NCI-H774 (cell line): ENCODE measurements at regions not wholly inside any gene's neighbourhood (a gene's known extent, or its start where the extent isn't known, plus 50 kb on each side); places are given as distances from the start of the nearest gene placed in this dataset.

Experiments
- DNase-seq: peaks from one replicate; lab custom pipeline; 2025; lab: John Stamatoyannopoulos, UW

GRCh38 chrX:39633293-39633692 is 464.5 kb downstream of the BCOR start:
- DNase-seq, result no peak

GRCh38 chrX:39636481-39636880 is 461.3 kb downstream of the BCOR start:
- DNase-seq, result no peak

GRCh38 chrX:39638526-39638925 is 459.2 kb downstream of the BCOR start:
- no peak for DNase-seq

GRCh38 chrX:39639871-39640270 is 457.9 kb downstream of the BCOR start:
- no peak for DNase-seq

GRCh38 chrX:39640866-39641265 is 456.9 kb downstream of the BCOR start:
- no peak for DNase-seq

DNA sequence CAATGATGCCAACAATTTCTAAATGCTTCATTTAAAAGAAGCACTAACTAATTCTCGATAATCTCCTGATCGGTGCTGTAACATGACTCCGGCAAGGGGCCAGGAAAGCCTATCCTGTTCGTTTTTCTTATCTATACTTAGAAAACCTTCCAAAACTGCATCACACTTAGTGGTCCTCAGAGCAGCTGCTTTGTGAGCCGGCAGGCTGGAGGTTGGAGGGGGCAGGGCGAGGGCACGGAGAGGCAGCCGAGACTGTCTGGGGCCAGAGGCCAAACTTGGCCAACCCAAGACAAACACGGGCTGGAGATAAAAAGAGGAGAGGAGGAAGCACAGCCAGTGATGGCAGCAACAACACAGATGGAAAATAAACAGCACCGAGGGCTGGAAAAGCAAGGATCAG is 455.7 kb downstream of the BCOR start:
- DNase-seq, result no peak

GRCh38 chrX:39643550-39643949 is 454.2 kb downstream of the BCOR start:
- DNase-seq, result no peak

- DNase-seq, result no peak
These were observed 452.4 kb downstream of the BCOR start for GRCh38 chrX:39645178-39645895.

GRCh38 chrX:39648548-39649254 is 449.1 kb downstream of the BCOR start:
- no peak for DNase-seq

DNA sequence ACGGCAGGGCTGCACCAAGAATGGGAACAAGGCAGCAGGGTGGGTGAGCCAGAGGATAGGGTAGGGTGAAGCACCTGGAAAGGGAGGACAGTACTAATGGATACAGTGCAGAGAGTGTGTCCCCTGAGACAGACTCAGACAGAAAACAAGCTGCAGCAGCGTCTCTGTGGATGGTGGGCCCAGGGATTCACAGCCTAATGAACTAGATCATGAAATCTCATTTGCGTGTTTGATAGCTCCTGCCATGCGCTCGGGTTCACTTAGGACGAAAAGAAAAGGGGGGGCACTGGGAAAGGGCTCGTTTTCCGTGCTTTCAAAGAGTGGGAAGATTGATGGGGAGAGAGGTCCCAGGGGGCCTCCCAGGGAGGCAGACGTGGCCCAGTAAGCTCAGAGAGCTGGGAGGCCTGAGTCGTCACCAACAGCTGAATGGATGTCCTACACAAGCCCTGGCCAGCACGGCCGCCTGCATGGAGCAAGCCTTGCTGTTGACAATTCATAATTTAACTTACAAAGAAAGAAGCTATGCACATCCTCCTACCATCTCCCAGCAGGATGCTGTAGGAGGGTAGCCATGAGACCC is 446.9 kb downstream of the BCOR start:
- no peak for DNase-seq

DNA sequence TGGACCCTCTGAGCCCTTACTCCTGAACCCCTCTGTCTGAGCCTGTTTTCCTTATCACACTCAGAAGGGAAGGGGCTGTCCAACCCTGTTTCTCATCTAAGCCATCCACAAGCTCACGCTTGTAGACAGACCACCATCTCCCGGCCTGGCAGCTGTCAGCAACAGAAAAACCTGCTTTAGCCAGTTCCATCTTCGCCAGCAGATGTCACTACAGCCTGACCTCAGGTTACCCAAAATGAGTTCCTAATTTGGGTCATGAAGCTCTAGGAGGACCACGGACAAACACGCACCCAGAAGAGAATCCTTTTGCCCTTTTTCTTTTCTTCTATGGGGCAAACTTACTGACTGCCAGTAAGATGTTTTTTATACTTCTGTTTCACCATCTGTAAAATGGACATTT is 445.4 kb downstream of the BCOR start:
- DNase-seq, result no peak

GRCh38 chrX:39653691-39654090 is 444.1 kb downstream of the BCOR start:
- no peak for DNase-seq

DNA sequence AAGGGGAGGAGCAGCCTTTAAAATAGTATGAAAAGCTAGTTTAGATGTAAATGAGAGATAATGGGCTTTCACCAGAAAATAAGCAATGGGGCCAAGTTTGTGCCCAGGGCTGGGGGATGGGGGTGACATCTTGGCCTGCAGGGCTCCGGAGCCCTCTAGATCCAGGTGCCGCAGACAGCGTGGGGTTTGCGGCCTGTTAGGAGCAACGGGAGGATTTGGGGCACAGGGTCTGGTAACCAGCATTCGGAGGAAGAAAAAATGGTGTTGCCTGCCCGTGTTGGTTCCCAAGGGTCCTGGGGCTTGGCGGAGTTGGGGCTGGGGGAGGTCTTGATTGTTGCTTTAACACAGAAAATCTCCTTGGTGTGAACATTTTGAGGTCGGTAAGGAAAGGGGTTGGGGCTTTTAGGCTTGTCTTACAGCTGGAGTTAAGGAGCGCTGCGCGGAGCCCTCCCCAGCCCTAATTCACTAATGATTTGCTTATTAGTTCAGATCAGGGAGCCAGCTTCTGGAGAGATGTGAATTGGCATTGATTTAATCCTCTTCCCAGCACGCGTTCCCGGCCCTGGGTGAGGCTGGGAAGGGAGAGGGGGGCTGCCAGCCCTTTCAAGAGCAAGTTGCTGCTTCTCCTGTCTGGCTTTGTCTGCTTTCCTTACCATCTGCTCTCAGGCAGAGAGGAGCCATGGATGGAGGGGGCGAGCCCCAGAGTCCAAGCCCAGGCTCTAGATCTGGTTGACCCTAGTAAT is 443.4 kb downstream of the BCOR start:
- DNase-seq, result no peak

DNA sequence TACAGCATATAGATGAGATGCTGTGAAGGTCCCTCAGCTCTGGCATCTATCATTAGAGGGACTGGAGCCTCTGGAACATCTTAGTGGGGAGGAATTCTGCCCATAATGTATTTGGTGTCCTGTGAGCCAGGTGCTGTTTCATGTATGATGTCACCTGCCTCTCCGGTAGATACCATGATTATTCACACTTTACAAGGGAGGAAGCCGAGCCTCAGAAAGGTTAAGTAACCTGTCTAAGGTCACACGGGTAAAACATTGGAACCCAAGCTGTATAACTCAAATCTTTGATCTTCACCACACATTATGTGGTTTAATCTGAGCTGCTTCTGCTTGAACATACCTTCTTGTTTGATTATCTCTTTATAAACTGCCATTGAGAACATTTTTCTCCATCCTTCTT is 442.8 kb downstream of the BCOR start:
- DNase-seq, result no peak

GRCh38 chrX:39661116-39661907 is 436.4 kb downstream of the BCOR start:
- DNase-seq, result no peak

DNA sequence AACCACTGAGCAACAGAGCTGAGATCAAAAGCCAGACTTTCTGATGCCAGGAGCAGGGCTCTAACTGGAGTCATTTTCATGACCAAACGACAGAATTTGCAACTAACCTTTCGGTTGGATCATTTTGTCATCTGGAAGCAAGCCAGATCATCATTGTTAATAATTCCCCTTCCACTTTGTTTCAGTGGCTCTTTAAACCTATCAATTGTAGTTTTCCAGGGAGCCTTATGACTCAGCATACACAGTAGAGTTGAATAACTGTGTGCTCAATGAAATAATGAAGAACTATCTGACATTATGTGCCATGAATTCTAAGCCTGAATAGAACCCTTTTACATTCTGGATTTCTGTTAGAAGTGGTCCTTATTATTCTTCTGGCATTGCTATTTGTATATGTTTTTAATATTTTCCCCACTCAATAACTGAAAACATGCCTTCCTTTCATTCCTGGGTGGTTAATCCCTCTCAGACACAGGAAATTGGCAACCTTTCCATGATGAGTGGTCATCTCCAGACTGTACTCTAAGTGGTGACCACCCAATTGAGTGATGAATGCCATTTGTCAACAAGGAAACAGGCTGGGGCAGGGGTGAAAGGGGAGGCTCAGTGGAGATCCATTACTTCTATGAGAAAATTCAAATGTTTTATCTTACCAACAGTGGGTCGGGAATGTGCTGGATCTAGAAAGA is 431.8 kb downstream of the BCOR start:
- no peak for DNase-seq

- DNase-seq, result no peak
These were observed 430.6 kb downstream of the BCOR start for GRCh38 chrX:39667191-39667590.

GRCh38 chrX:39667736-39668482 is 429.8 kb downstream of the BCOR start:
- no peak for DNase-seq

GRCh38 chrX:39669668-39670067 is 428.1 kb downstream of the BCOR start:
- no peak for DNase-seq

- no peak for DNase-seq
These were observed 427.5 kb downstream of the BCOR start for GRCh38 chrX:39670281-39670680.

DNA sequence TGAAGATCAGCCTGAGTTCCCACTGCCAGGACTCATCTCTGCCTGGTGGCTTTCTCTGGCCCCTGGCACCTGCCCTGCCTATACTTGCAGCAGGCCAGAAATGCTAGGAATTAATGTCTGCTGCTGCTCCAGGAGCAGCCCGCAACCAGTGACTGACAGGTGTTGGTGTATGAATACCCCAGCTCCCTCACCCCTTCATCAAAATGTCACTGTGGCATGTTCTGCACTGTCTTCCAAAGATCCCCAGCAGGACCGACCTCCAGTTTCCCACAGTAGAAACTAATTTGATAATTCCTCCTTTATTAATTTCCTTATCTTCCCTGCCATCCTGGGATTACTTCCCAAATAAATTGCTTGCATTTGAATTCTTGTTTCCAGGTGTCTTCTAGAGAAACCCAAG is 425.4 kb downstream of the BCOR start:
- DNase-seq, result no peak
